Mesenchymal stem cell (in vitro differentiated cells and primary cell): ENCODE measurements at regions not wholly inside any gene's neighbourhood (a gene's known extent, or its start where the extent isn't known, plus 50 kb on each side); places are given as distances from the start of the nearest gene placed in this dataset.

ENCODE experiments used
- DNase-seq: peaks from one replicate; pipeline ENCODE4 v3.0.0-alpha.2; 2013
- H2AFZ ChIP-seq: one replicate; pipeline ENCODE4 v1.6.1; 2013; ENCODE audit warnings: low read depth, mild to moderate bottlenecking, control low read depth, inconsistent platforms, low read length, moderate library complexity
- H2AK5ac ChIP-seq: 2 replicates; pipeline ENCODE4 v1.6.1; 2013; ENCODE audit warnings: low read length, moderate library complexity, mild to moderate bottlenecking, inconsistent platforms; ENCODE audit not compliant: severe bottlenecking
- H2BK120ac ChIP-seq: one replicate; pipeline ENCODE4 v1.6.1; 2013; ENCODE audit warnings: low read depth, mild to moderate bottlenecking, inconsistent platforms, low read length, moderate library complexity
- H2BK12ac ChIP-seq, 2 experiments: one replicate each; pipeline ENCODE4 v1.6.1; 2013; ENCODE audit warnings: inconsistent platforms in 2 of 2, low read length in 2 of 2, mild to moderate bottlenecking in 2 of 2, moderate library complexity in 2 of 2, control low read depth in 1 of 2
- H2BK15ac ChIP-seq: one replicate; pipeline ENCODE4 v1.6.1; 2013; ENCODE audit warnings: mild to moderate bottlenecking, low read depth, inconsistent platforms; ENCODE audit not compliant: poor library complexity, severe bottlenecking
- H2BK5ac ChIP-seq: 2 replicates; pipeline ENCODE4 v1.6.1; 2013; ENCODE audit warnings: low read depth, mild to moderate bottlenecking, low read length, control low read depth, inconsistent platforms; ENCODE audit not compliant: poor library complexity, severe bottlenecking
- H3K14ac ChIP-seq, 2 experiments: one replicate each; pipeline ENCODE4 v1.6.1; 2013; ENCODE audit warnings: inconsistent platforms in 2 of 2, low read length in 2 of 2, control low read depth in 1 of 2, mild to moderate bottlenecking in 1 of 2, moderate library complexity in 1 of 2
- H3K18ac ChIP-seq, 2 experiments: one replicate each; pipeline ENCODE4 v1.6.1; 2013; ENCODE audit warnings: inconsistent platforms in 2 of 2, low read length in 2 of 2, control low read depth in 1 of 2, low read depth in 1 of 2, mild to moderate bottlenecking in 1 of 2
- H3K23ac ChIP-seq, 2 experiments: one replicate each; pipeline ENCODE4 v1.6.1; 2013; ENCODE audit warnings: inconsistent platforms in 2 of 2, low read length in 2 of 2, mild to moderate bottlenecking in 2 of 2, moderate library complexity in 2 of 2, control low read depth in 1 of 2
- H3K27ac ChIP-seq: 2 replicates; pipeline ENCODE4 v1.5.1; 2013; ENCODE audit warnings: mild to moderate bottlenecking, moderate library complexity, low read length, control low read depth, inconsistent platforms; ENCODE audit not compliant: poor library complexity, severe bottlenecking
- H3K27me3 ChIP-seq, 2 experiments: 2 replicates each; pipeline versions ENCODE4 v1.6.1 to v1.7.0; 2013; ENCODE audit warnings: low read length in 2 of 2, mild to moderate bottlenecking in 2 of 2, moderate library complexity in 2 of 2, control low read depth in 1 of 2, inconsistent platforms in 1 of 2; ENCODE audit not compliant: control insufficient read depth in 1 of 2, insufficient read depth in 1 of 2
- H3K36me3 ChIP-seq, 2 experiments: 2 replicates each; pipeline versions ENCODE4 v1.6.1 to v1.7.0; 2013; ENCODE audit warnings: low read length in 2 of 2, control low read depth in 1 of 2, inconsistent platforms in 1 of 2, low read depth in 1 of 2, mild to moderate bottlenecking in 1 of 2; ENCODE audit not compliant: insufficient read depth in 2 of 2, control insufficient read depth in 1 of 2
- H3K4ac ChIP-seq, 2 experiments: one replicate each; pipeline ENCODE4 v1.6.1; 2013; ENCODE audit warnings: inconsistent platforms in 2 of 2, low read length in 2 of 2, mild to moderate bottlenecking in 2 of 2, moderate library complexity in 2 of 2, control low read depth in 1 of 2, low read depth in 1 of 2
- H3K4me1 ChIP-seq: 2 replicates; pipeline ENCODE4 v1.6.1; 2013; ENCODE audit warnings: low read depth, low read length, control low read depth; ENCODE audit not compliant: control insufficient read depth, insufficient read depth
- H3K4me2 ChIP-seq: 2 replicates; pipeline ENCODE4 v1.6.1; 2013; ENCODE audit warnings: low read length, mild to moderate bottlenecking, inconsistent platforms; ENCODE audit not compliant: poor library complexity, severe bottlenecking
- H3K4me3 ChIP-seq, 2 experiments: 2 replicates each; pipeline versions ENCODE4 v1.5.1 to v1.7.0; 2013; ENCODE audit warnings: low read length in 2 of 2, mild to moderate bottlenecking in 2 of 2, control low read depth in 1 of 2, low read depth in 1 of 2; ENCODE audit not compliant: insufficient read depth in 1 of 2
- H3K79me1 ChIP-seq: replicated peaks from 2 replicates; pipeline ENCODE4 v1.6.1; 2013; ENCODE audit warnings: mild to moderate bottlenecking, control low read depth, low read length, inconsistent platforms; ENCODE audit not compliant: poor library complexity, severe bottlenecking
- H3K9ac ChIP-seq: 2 replicates; pipeline ENCODE4 v1.7.0; 2013; ENCODE audit warnings: mild to moderate bottlenecking, low read length, moderate library complexity
- H3K9me3 ChIP-seq: 2 replicates; pipeline ENCODE4 v1.7.0; 2013; ENCODE audit warnings: mild to moderate bottlenecking, low read length; ENCODE audit not compliant: control insufficient read depth
- H4K8ac ChIP-seq: one replicate; pipeline ENCODE4 v1.6.1; 2013; ENCODE audit warnings: inconsistent platforms, mild to moderate bottlenecking, low read length, moderate library complexity
- H4K91ac ChIP-seq: one replicate; pipeline ENCODE4 v1.6.1; 2013; ENCODE audit warnings: mild to moderate bottlenecking, low read length, inconsistent platforms
- WGBS: methylation state at CpG from one replicate; pipeline ENCODE4 v1.1.7; 2013; ENCODE audit warnings: mixed read lengths; 5-methylcytosine and 5-hydroxymethylcytosine counted together

GRCh38 chr2:12453731-12454130 is 263.0 kb upstream of the TRIB2 start:
- H3K14ac ChIP-seq, result no peak overlapping the region
- H3K18ac ChIP-seq, result peak overlapping the region in 1 of 2 experiments; percentile 12
- H4K91ac ChIP-seq, result no peak overlapping the region
- H3K4me1 ChIP-seq, result peaks cover 2% of the 10 kb centered on the region
- no peak overlapping the region for H2BK12ac ChIP-seq
- H4K8ac ChIP-seq, result no peak overlapping the region
- H3K79me1 ChIP-seq, result no peaks in the 10 kb centered on the region
- no peak overlapping the region for H3K4me3 ChIP-seq
- H3K9ac ChIP-seq, result no peak overlapping the region
- H3K4me2 ChIP-seq, result no peak overlapping the region
- no peak overlapping the region for H2AK5ac ChIP-seq
- H2BK15ac ChIP-seq, result peak overlapping the region; percentile 79
- no peaks in the 10 kb centered on the region for H3K9me3 ChIP-seq
- no peak overlapping the region for H3K23ac ChIP-seq
- no peaks in the 10 kb centered on the region for H3K27me3 ChIP-seq
- H3K27ac ChIP-seq, result no peak overlapping the region
- 99% methylated on average over 10 of the region's 11 CpGs for WGBS
- no peak overlapping the region for H2BK120ac ChIP-seq
- H3K36me3 ChIP-seq, result no peaks in the 10 kb centered on the region
- H2BK5ac ChIP-seq, result no peak overlapping the region
- no peak overlapping the region for H2AFZ ChIP-seq
- no peak for DNase-seq
- peak overlapping the region in 1 of 2 experiments; percentile 41 for H3K4ac ChIP-seq

- Histone ChIP-seq H3K14ac (no peak overlapping the region), H4K8ac (no peak overlapping the region), H3K27me3 (no peaks in the 10 kb centered on the region), H3K36me3 (no peaks in the 10 kb centered on the region), H3K4ac (no peak overlapping the region), H3K18ac (no peak overlapping the region), H2BK120ac (no peak overlapping the region), H3K4me2 (no peak overlapping the region), H3K27ac (no peak overlapping the region), H2BK12ac (no peak overlapping the region), H2BK5ac (no peak overlapping the region), H2AFZ (no peak overlapping the region), H3K4me1 (peaks cover 2% of the 10 kb centered on the region), H3K9ac (no peak overlapping the region), H3K23ac (no peak overlapping the region), H2AK5ac (no peak overlapping the region), H4K91ac (no peak overlapping the region), H2BK15ac (no peak overlapping the region), H3K9me3 (no peaks in the 10 kb centered on the region), H3K79me1 (no peaks in the 10 kb centered on the region), H3K4me3 (no peak overlapping the region)
- DNase-seq, result no peak
- WGBS, result no CpG with 5 or more reads among the region's 2 CpGs
These were observed 261.1 kb upstream of the TRIB2 start for GRCh38 chr2:12455661-12456060.

- H3K79me1 ChIP-seq, result no peaks in the 10 kb centered on the region
- no peak overlapping the region for H2AFZ ChIP-seq
- H3K4me2 ChIP-seq, result peak overlapping the region; percentile 47
- no peaks in the 10 kb centered on the region for H3K36me3 ChIP-seq
- peaks cover 2% of the 10 kb centered on the region for H3K4me1 ChIP-seq
- no peak overlapping the region for H4K8ac ChIP-seq
- H3K4me3 ChIP-seq, result peak overlapping the region in 1 of 2 experiments; percentile 25
- no peak overlapping the region for H2BK5ac ChIP-seq
- no peaks in the 10 kb centered on the region for H3K27me3 ChIP-seq
- no peak overlapping the region for H2BK15ac ChIP-seq
- peak; percentile 98 for DNase-seq
- H3K14ac ChIP-seq, result no peak overlapping the region
- no peak overlapping the region for H3K27ac ChIP-seq
- H4K91ac ChIP-seq, result no peak overlapping the region
- H3K23ac ChIP-seq, result no peak overlapping the region
- H2AK5ac ChIP-seq, result no peak overlapping the region
- H2BK12ac ChIP-seq, result peak overlapping the region; percentile 38 to 95
- WGBS, result 37% methylated on average over 5 of the region's 7 CpGs
- H3K9ac ChIP-seq, result peak overlapping the region; percentile 45
- H3K4ac ChIP-seq, result peak overlapping the region in 1 of 2 experiments; percentile 87
- no peak overlapping the region for H3K18ac ChIP-seq
- H3K9me3 ChIP-seq, result no peaks in the 10 kb centered on the region
- peak overlapping the region; percentile 69 for H2BK120ac ChIP-seq
These were observed 260.2 kb upstream of the TRIB2 start for GRCh38 chr2:12456293-12457106.

- no peak overlapping the region for H3K4me2 ChIP-seq
- H3K9ac ChIP-seq, result no peak overlapping the region
- H3K4me3 ChIP-seq, result no peak overlapping the region
- no peak overlapping the region for H2AFZ ChIP-seq
- no peaks in the 10 kb centered on the region for H3K79me1 ChIP-seq
- no peaks in the 10 kb centered on the region for H3K27me3 ChIP-seq
- no peaks in the 10 kb centered on the region for H3K36me3 ChIP-seq
- no peak overlapping the region for H3K18ac ChIP-seq
- no peak overlapping the region for H3K14ac ChIP-seq
- no peak overlapping the region for H2AK5ac ChIP-seq
- H4K91ac ChIP-seq, result no peak overlapping the region
- no peak overlapping the region for H3K4ac ChIP-seq
- H3K27ac ChIP-seq, result no peak overlapping the region
- H2BK120ac ChIP-seq, result no peak overlapping the region
- no peak overlapping the region for H3K23ac ChIP-seq
- no peak for DNase-seq
- H4K8ac ChIP-seq, result no peak overlapping the region
- H3K4me1 ChIP-seq, result peaks cover 2% of the 10 kb centered on the region
- WGBS, result 78% methylated on average over 3 of the region's 3 CpGs
- H2BK5ac ChIP-seq, result no peak overlapping the region
- H3K9me3 ChIP-seq, result no peaks in the 10 kb centered on the region
- H2BK12ac ChIP-seq, result peak overlapping the region in 1 of 2 experiments; percentile 34
- no peak overlapping the region for H2BK15ac ChIP-seq
These were observed 258.9 kb upstream of the TRIB2 start for GRCh38 chr2:12457831-12458230.
